Neural cell (in vitro differentiated cells): ENCODE measurements at regions not wholly inside any gene's neighbourhood (a gene's known extent, or its start where the extent isn't known, plus 50 kb on each side); places are given as distances from the start of the nearest gene placed in this dataset.

Source experiments
- H2AFZ ChIP-seq: fragments of 200-600, 300-800 bp; sonication (generic), shearing (Covaris generic); 2 replicates; pipeline ENCODE4 v1.6.0; 2014; ENCODE audit warnings: low read depth, mild to moderate bottlenecking, antibody characterized with exemption, low read length, moderate library complexity
- H3F3A ChIP-seq: fragments of 200-600 bp; shearing (Covaris generic); 2 replicates; pipeline ENCODE4 v1.6.1; 2016; ENCODE audit warnings: mild to moderate bottlenecking, moderate library complexity, mixed read lengths, antibody characterized with exemption, low read length; ENCODE audit not compliant: insufficient read depth, poor library complexity, severe bottlenecking
- H3K27ac ChIP-seq: fragments of 200-600, 300-800 bp; sonication (generic), shearing (Covaris generic); 2 replicates; pipeline ENCODE4 v1.5.1; 2014; ENCODE audit warnings: mild to moderate bottlenecking, low read length, moderate library complexity
- H3K27me3 ChIP-seq: fragments of 300-800, 200-600 bp; sonication (generic), shearing (Covaris generic); 2 replicates; pipeline ENCODE4 v1.6.0; 2014; ENCODE audit warnings: mild to moderate bottlenecking, low read depth, low read length, moderate library complexity; ENCODE audit not compliant: insufficient read depth
- H3K36me3 ChIP-seq: fragments of 300-800, 200-600 bp; sonication (generic), shearing (Covaris generic); 2 replicates; pipeline ENCODE4 v1.5.1; 2014; ENCODE audit warnings: mild to moderate bottlenecking, antibody characterized with exemption, low read length, moderate library complexity; ENCODE audit not compliant: insufficient read depth
- H3K4me2 ChIP-seq: fragments of 300-800, 200-600 bp; sonication (generic), shearing (Covaris generic); 2 replicates; pipeline ENCODE4 v1.6.0; 2014; ENCODE audit warnings: mild to moderate bottlenecking, low read length
- H3K4me3 ChIP-seq: fragments of 300-800, 200-600 bp; sonication (generic), shearing (Covaris generic); 2 replicates; pipeline ENCODE4 v1.5.1; 2014; ENCODE audit warnings: mild to moderate bottlenecking, low read length, moderate library complexity
- H3K79me2 ChIP-seq: fragments of 200-600 bp; shearing (Covaris generic); replicated peaks from 2 replicates; pipeline ENCODE4 v1.6.0; 2014; ENCODE audit warnings: mild to moderate bottlenecking, low read length, moderate library complexity; ENCODE audit not compliant: insufficient read depth
- H3K9ac ChIP-seq: fragments of 300-800, 200-600 bp; sonication (generic), shearing (Covaris generic); 2 replicates; pipeline ENCODE4 v1.6.1; 2016; ENCODE audit warnings: mild to moderate bottlenecking, low read length, mixed read lengths
- H3K9me2 ChIP-seq: fragments of 200-600 bp; shearing (Covaris generic); 2 replicates; pipeline ENCODE4 v1.6.1; 2016; ENCODE audit warnings: mild to moderate bottlenecking, low read length, mixed read lengths; ENCODE audit not compliant: insufficient read depth
- H3K9me3 ChIP-seq: fragments of 200-600, 300-800 bp; sonication (generic), shearing (Covaris generic); 2 replicates; pipeline ENCODE4 v1.6.1; 2016; ENCODE audit warnings: mild to moderate bottlenecking, mixed run types, low read length, moderate library complexity, mixed read lengths
- H4K20me1 ChIP-seq: fragments of 200-600 bp; shearing (Covaris generic); 2 replicates; pipeline ENCODE4 v1.6.1; 2016; ENCODE audit warnings: mild to moderate bottlenecking, mixed run types; ENCODE audit not compliant: insufficient read depth
- CTCF ChIP-seq: fragments of 450-650 bp; IDR thresholded peaks from 2 replicates; pipeline ENCODE4 v1.5.1; 2014; ENCODE audit warnings: antibody characterized with exemption, mild to moderate bottlenecking, moderate library complexity; ENCODE audit not compliant: poor library complexity, severe bottlenecking
- EP300 ChIP-seq: fragments of 450-650 bp; conservative IDR thresholded peaks from 2 replicates; pipeline ENCODE4 v1.6.1; 2014; ENCODE audit warnings: antibody characterized with exemption, mild to moderate bottlenecking, moderate library complexity; ENCODE audit not compliant: poor library complexity, severe bottlenecking
- EZH2 ChIP-seq: fragments of 200-600, 300-800 bp; shearing (Covaris generic), sonication (generic); IDR thresholded peaks from 2 replicates; pipeline ENCODE4 v1.6.1; 2014; ENCODE audit warnings: antibody characterized with exemption, low read length, borderline replicate concordance, mild to moderate bottlenecking; ENCODE audit not compliant: insufficient read depth, poor library complexity, severe bottlenecking
- MXI1 ChIP-seq: fragments of 450-650 bp; conservative IDR thresholded peaks from 2 replicates; pipeline ENCODE4 v1.6.1; 2014; ENCODE audit warnings: antibody characterized with exemption, mild to moderate bottlenecking; ENCODE audit not compliant: poor library complexity, severe bottlenecking
- POLR2AphosphoS5 ChIP-seq: IDR thresholded peaks from 2 replicates; pipeline ENCODE4 v1.6.1; 2012
- RAD21 ChIP-seq: fragments of 450-650 bp; conservative IDR thresholded peaks from 2 replicates; pipeline ENCODE4 v1.6.1; 2014; ENCODE audit warnings: antibody characterized with exemption, mild to moderate bottlenecking, moderate library complexity
- REST ChIP-seq: IDR thresholded peaks from 2 replicates; pipeline ENCODE4 v1.6.1; 2012; ENCODE audit warnings: borderline replicate concordance
- SMC3 ChIP-seq: fragments of 450-650 bp; conservative IDR thresholded peaks from 2 replicates; pipeline ENCODE4 v1.6.1; 2014; ENCODE audit warnings: antibody characterized with exemption, mild to moderate bottlenecking, moderate library complexity; ENCODE audit not compliant: poor library complexity
- TAF1 ChIP-seq: IDR thresholded peaks from 2 replicates; pipeline ENCODE4 v1.6.1; 2012; ENCODE audit warnings: low read depth

- Histone ChIP-seq H3K4me3 (no peak overlapping the region), H3K9me2 (no peaks in the 10 kb centered on the region), H3K79me2 (no peaks in the 10 kb centered on the region), H3K36me3 (no peaks in the 10 kb centered on the region), H2AFZ (no peak overlapping the region), H3K4me2 (no peak overlapping the region), H3F3A (no peaks in the 10 kb centered on the region), H3K27me3 (no peaks in the 10 kb centered on the region), H3K9me3 (no peaks in the 10 kb centered on the region), H4K20me1 (no peaks in the 10 kb centered on the region), H3K27ac (no peak overlapping the region), H3K9ac (no peak overlapping the region)
- TF ChIP-seq RAD21 (peak; percentile 83), CTCF (peak; percentile 78), TAF1 (no peak), POLR2AphosphoS5 (no peak), SMC3 (peak; percentile 82)
Observed at GRCh38 chr20:39268981-39269461, 306.9 kb downstream of the DHX35 start.

- no peak overlapping the region for H2AFZ ChIP-seq
- TF ChIP-seq EZH2 (no peak), REST (no peak), CTCF (no peak), MXI1 (no peak), RAD21 (no peak), SMC3 (no peak), TAF1 (no peak), EP300 (no peak), POLR2AphosphoS5 (no peak)
- H4K20me1 ChIP-seq, result no peaks in the 10 kb centered on the region
- no peaks in the 10 kb centered on the region for H3K9me2 ChIP-seq
- H3K4me2 ChIP-seq, result no peak overlapping the region
- no peaks in the 10 kb centered on the region for H3K36me3 ChIP-seq
- H3K79me2 ChIP-seq, result no peaks in the 10 kb centered on the region
- H3K9me3 ChIP-seq, result no peaks in the 10 kb centered on the region
- H3K4me3 ChIP-seq, result no peak overlapping the region
- H3K27ac ChIP-seq, result no peak overlapping the region
- no peaks in the 10 kb centered on the region for H3K27me3 ChIP-seq
- no peaks in the 10 kb centered on the region for H3F3A ChIP-seq
- no peak overlapping the region for H3K9ac ChIP-seq
Observed at GRCh38 chr20:39268491-39268951, 306.4 kb downstream of the DHX35 start.
